Mesodermal cell (in vitro differentiated cells): ENCODE measurements at regions not wholly inside any gene's neighbourhood (a gene's known extent, or its start where the extent isn't known, plus 50 kb on each side); places are given as distances from the start of the nearest gene placed in this dataset.

Source experiments
- H3K27ac ChIP-seq: 2 replicates; pipeline ENCODE4 v1.7.0; 2013; ENCODE audit warnings: mild to moderate bottlenecking, low read depth, low read length, moderate library complexity; ENCODE audit not compliant: severe bottlenecking
- H3K36me3 ChIP-seq: 2 replicates; pipeline ENCODE4 v1.7.1; 2013; ENCODE audit warnings: mild to moderate bottlenecking, low read length, moderate library complexity; ENCODE audit not compliant: control insufficient read depth, insufficient read depth
- H3K4me1 ChIP-seq: one replicate; pipeline ENCODE4 v1.7.1; 2013; ENCODE audit warnings: mild to moderate bottlenecking, low read length; ENCODE audit not compliant: insufficient read depth, control insufficient read depth, poor library complexity, severe bottlenecking
- H3K4me3 ChIP-seq: 2 replicates; pipeline ENCODE4 v1.7.0; 2013; ENCODE audit warnings: low read length, control low read depth, mild to moderate bottlenecking; ENCODE audit not compliant: insufficient read depth, poor library complexity, severe bottlenecking; ENCODE audit errors: extremely low read depth
- H3K9me3 ChIP-seq: 2 replicates; pipeline ENCODE4 v1.7.1; 2013; ENCODE audit warnings: mild to moderate bottlenecking, low read length, moderate library complexity; ENCODE audit not compliant: control insufficient read depth
- WGBS, 2 experiments: methylation state at CpG; one replicate each; pipeline ENCODE4 v1.1.5; 2013; ENCODE audit warnings: missing lambda C conversion rate in 2 of 2; ENCODE audit not compliant: insufficient coverage in 2 of 2; 5-methylcytosine and 5-hydroxymethylcytosine counted together

GRCh38 chr12:46682148-46682547 lies 143.6 kb downstream of the SLC38A4 start:
- no peak overlapping the region for H3K27ac ChIP-seq
- H3K9me3 ChIP-seq: peaks cover 4% of the 10 kb centered on the region
- H3K36me3 ChIP-seq: no peaks in the 10 kb centered on the region
- 67 to 75% methylated on average over 1 of the region's 1 CpG for WGBS, 2 experiments
- H3K4me3 ChIP-seq: no peak overlapping the region
- peaks cover 4% of the 10 kb centered on the region for H3K4me1 ChIP-seq

- H3K36me3 ChIP-seq: no peaks in the 10 kb centered on the region
- H3K27ac ChIP-seq: no peak overlapping the region
- peaks cover 4% of the 10 kb centered on the region for H3K9me3 ChIP-seq
- WGBS, 2 experiments: 14 to 20% methylated on average over 1 of the region's 1 CpG
- no peak overlapping the region for H3K4me3 ChIP-seq
- H3K4me1 ChIP-seq: peaks cover 4% of the 10 kb centered on the region
Observed at GRCh38 chr12:46680506-46680905, 145.3 kb downstream of the SLC38A4 start.

GRCh38 chr12:46679754-46680153 lies 146.0 kb downstream of the SLC38A4 start:
- Histone ChIP-seq H3K4me3 (no peak overlapping the region), H3K9me3 (peaks cover 4% of the 10 kb centered on the region), H3K27ac (no peak overlapping the region), H3K36me3 (no peaks in the 10 kb centered on the region), H3K4me1 (peaks cover 4% of the 10 kb centered on the region)
- 100% methylated on average over 1 of the region's 3 CpGs; no CpG with 5 or more reads in 1 of the 2 experiments for WGBS, 2 experiments

GRCh38 chr12:46678426-46678825 lies 147.4 kb downstream of the SLC38A4 start:
- 92 to 100% methylated on average over 1 of the region's 3 CpGs for WGBS, 2 experiments
- no peak overlapping the region for H3K4me3 ChIP-seq
- peaks cover 4% of the 10 kb centered on the region for H3K4me1 ChIP-seq
- no peaks in the 10 kb centered on the region for H3K36me3 ChIP-seq
- H3K9me3 ChIP-seq: no peaks in the 10 kb centered on the region
- no peak overlapping the region for H3K27ac ChIP-seq

GRCh38 chr12:46677749-46678148 lies 148.0 kb downstream of the SLC38A4 start:
- H3K36me3 ChIP-seq: no peaks in the 10 kb centered on the region
- H3K9me3 ChIP-seq: no peaks in the 10 kb centered on the region
- H3K4me1 ChIP-seq: peaks cover 4% of the 10 kb centered on the region
- no peak overlapping the region for H3K27ac ChIP-seq
- H3K4me3 ChIP-seq: no peak overlapping the region
- 90 to 100% methylated on average over 1 to 2 of the region's 2 CpGs for WGBS, 2 experiments

GRCh38 chr12:46676797-46677520 lies 148.8 kb downstream of the SLC38A4 start:
- Histone ChIP-seq H3K4me3 (no peak overlapping the region), H3K27ac (no peak overlapping the region), H3K4me1 (peaks cover 4% of the 10 kb centered on the region), H3K36me3 (no peaks in the 10 kb centered on the region), H3K9me3 (no peaks in the 10 kb centered on the region)
- 97 to 100% methylated on average over 3 to 5 of the region's 7 CpGs for WGBS, 2 experiments

- Histone ChIP-seq H3K4me3 (no peak overlapping the region), H3K4me1 (peaks cover 4% of the 10 kb centered on the region), H3K36me3 (no peaks in the 10 kb centered on the region), H3K27ac (no peak overlapping the region), H3K9me3 (no peaks in the 10 kb centered on the region)
- no CpG with 5 or more reads among the region's 1 CpG for WGBS, 2 experiments
Observed at GRCh38 chr12:46676396-46676795, 149.4 kb downstream of the SLC38A4 start.

- 80 to 87% methylated on average over 6 to 10 of the region's 11 CpGs for WGBS, 2 experiments
Observed at GRCh38 chr12:46675736-46676135, 150.1 kb downstream of the SLC38A4 start.

GRCh38 chr12:46674800-46675199 lies 151.0 kb downstream of the SLC38A4 start:
- Histone ChIP-seq H3K4me3 (no peak overlapping the region), H3K27ac (no peak overlapping the region), H3K4me1 (peaks cover 4% of the 10 kb centered on the region), H3K9me3 (no peaks in the 10 kb centered on the region), H3K36me3 (no peaks in the 10 kb centered on the region)
- 74 to 83% methylated on average over 4 of the region's 4 CpGs for WGBS, 2 experiments

More at GRCh38 chr12:46675736-46676135, 150.1 kb downstream of the SLC38A4 start:
- Histone ChIP-seq H3K36me3 (no peaks in the 10 kb centered on the region), H3K9me3 (no peaks in the 10 kb centered on the region), H3K4me3 (no peak overlapping the region), H3K27ac (no peak overlapping the region), H3K4me1 (peaks cover 4% of the 10 kb centered on the region)

GRCh38 chr12:46674129-46674528 lies 151.7 kb downstream of the SLC38A4 start:
- no CpG with 5 or more reads among the region's 1 CpG for WGBS, 2 experiments
- Histone ChIP-seq H3K27ac (no peak overlapping the region), H3K4me1 (peaks cover 4% of the 10 kb centered on the region), H3K4me3 (no peak overlapping the region), H3K36me3 (no peaks in the 10 kb centered on the region), H3K9me3 (no peaks in the 10 kb centered on the region)

- Histone ChIP-seq H3K4me3 (no peak overlapping the region), H3K4me1 (no peaks in the 10 kb centered on the region), H3K27ac (no peak overlapping the region), H3K36me3 (no peaks in the 10 kb centered on the region), H3K9me3 (no peaks in the 10 kb centered on the region)
- WGBS, 2 experiments: 100% methylated on average over 2 of the region's 2 CpGs
Observed at GRCh38 chr12:46671102-46671501, 154.7 kb downstream of the SLC38A4 start.
